WTC11 (cell line): ENCODE measurements at regions not wholly inside any gene's neighbourhood (a gene's known extent, or its start where the extent isn't known, plus 50 kb on each side); places are given as distances from the start of the nearest gene placed in this dataset.

ENCODE experiments used
- ATAC-seq: fragments of 200-7000 bp; cut with Tn5 transposase; 2 replicates; pipeline ENCODE4 v1.10.0; 2021; ENCODE audit warnings: mild to moderate bottlenecking, moderate library complexity
- CTCF ChIA-PET: fragments of 300-600 bp; sonication (Branson Sonifier 250); formaldehyde crosslinking; loops from one replicate; lab custom pipeline; 2021; ENCODE audit warnings: antibody characterized with exemption; lab: Charles Lee
- POLR2A ChIA-PET: fragments of 350-600 bp; sonication (Branson Sonifier 250); formaldehyde crosslinking; loops from one replicate; lab custom pipeline; 2021; ENCODE audit warnings: antibody characterized with exemption; lab: Charles Lee
- DNase-seq: peaks from one replicate; pipeline ENCODE4 v3.0.0; 2021; ENCODE audit warnings: low spot score
- H3K27ac Mint-ChIP-seq: 2 replicates; pipeline ENCODE4 v1.8.0; 2021; ENCODE audit warnings: mixed read lengths
- H3K27me3 Mint-ChIP-seq: 2 replicates; pipeline ENCODE4 v1.8.0; 2021; ENCODE audit warnings: low read depth, mild to moderate bottlenecking, moderate library complexity, mixed read lengths
- H3K36me3 Mint-ChIP-seq: 2 replicates; pipeline ENCODE4 v1.8.0; 2021; ENCODE audit warnings: mixed read lengths
- H3K4me1 Mint-ChIP-seq: 2 replicates; pipeline ENCODE4 v1.8.0; 2022; ENCODE audit warnings: mixed read lengths
- H3K4me3 Mint-ChIP-seq: 2 replicates; pipeline ENCODE4 v1.8.0; 2021; ENCODE audit warnings: mild to moderate bottlenecking, moderate library complexity, mixed read lengths
- H3K9me3 Mint-ChIP-seq: 2 replicates; pipeline ENCODE4 v1.8.0; 2021; ENCODE audit warnings: mixed read lengths
- AFF4 ChIP-seq: sonication (generic); formaldehyde crosslinking; IDR thresholded peaks from 2 replicates; pipeline ENCODE4 v1.8.1; 2023; ENCODE audit warnings: mild to moderate bottlenecking, missing genetic modification reagents, borderline replicate concordance
- AR ChIP-seq: fragments of 250-450 bp; sonication (Bioruptor Pico); IDR thresholded peaks from 2 replicates; pipeline ENCODE4 v1.9.0; 2021; ENCODE audit warnings: mild to moderate bottlenecking
- E2F5 ChIP-seq: sonication (generic); formaldehyde crosslinking; IDR thresholded peaks from 2 replicates; pipeline ENCODE4 v1.8.1; 2022; ENCODE audit warnings: mild to moderate bottlenecking, moderate library complexity, missing genetic modification reagents
- GABPB1 ChIP-seq: sonication (generic); formaldehyde crosslinking; IDR thresholded peaks from 2 replicates; pipeline ENCODE4 v1.8.1; 2023; ENCODE audit warnings: mild to moderate bottlenecking, missing genetic modification reagents
- GRHL2 ChIP-seq: fragments of 250-450 bp; sonication (Bioruptor Pico); IDR thresholded peaks from 2 replicates; pipeline ENCODE4 v1.8.0; 2022; ENCODE audit warnings: mild to moderate bottlenecking, moderate library complexity; ENCODE audit not compliant: insufficient replicate concordance, severe bottlenecking
- NFATC4 ChIP-seq: fragments of 250-450 bp; sonication (Bioruptor Pico); IDR thresholded peaks from 2 replicates; pipeline ENCODE4 v1.9.0; 2021; ENCODE audit warnings: mild to moderate bottlenecking
- NFE2L1 ChIP-seq: sonication (generic); formaldehyde crosslinking; IDR thresholded peaks from 2 replicates; pipeline ENCODE4 v1.8.1; 2023; ENCODE audit warnings: missing genetic modification reagents
- PREB ChIP-seq: sonication (generic); formaldehyde crosslinking; IDR thresholded peaks from 2 replicates; pipeline ENCODE4 v1.8.1; 2022; ENCODE audit warnings: mild to moderate bottlenecking, missing genetic modification reagents, moderate library complexity, borderline replicate concordance
- PRRX2 ChIP-seq: fragments of 250-450 bp; sonication (Bioruptor Pico); IDR thresholded peaks from 2 replicates; pipeline ENCODE4 v1.8.0; 2021; ENCODE audit warnings: mild to moderate bottlenecking
- STAT6 ChIP-seq: sonication (generic); formaldehyde crosslinking; conservative IDR thresholded peaks from 2 replicates; pipeline ENCODE4 v1.8.1; 2023; ENCODE audit warnings: mild to moderate bottlenecking, low read depth, missing genetic modification reagents, moderate library complexity
- TCF7 ChIP-seq: sonication (generic); formaldehyde crosslinking; IDR thresholded peaks from 2 replicates; pipeline ENCODE4 v1.8.0; 2022; ENCODE audit warnings: mild to moderate bottlenecking, low read depth, missing genetic modification reagents, moderate library complexity
- TEAD4 ChIP-seq: sonication (generic); formaldehyde crosslinking; IDR thresholded peaks from 2 replicates; pipeline ENCODE4 v1.8.0; 2022; ENCODE audit warnings: mild to moderate bottlenecking, missing genetic modification reagents
- USF1 ChIP-seq: sonication (generic); formaldehyde crosslinking; IDR thresholded peaks from 2 replicates; pipeline ENCODE4 v1.8.0; 2022; ENCODE audit warnings: mild to moderate bottlenecking, missing genetic modification reagents
- ZNF396 ChIP-seq: fragments of 250-450 bp; sonication (Bioruptor Pico); IDR thresholded peaks from 2 replicates; pipeline ENCODE4 v1.8.0; 2021; ENCODE audit warnings: mild to moderate bottlenecking, moderate library complexity, borderline replicate concordance
- ZNF423 ChIP-seq: fragments of 250-450 bp; sonication (Bioruptor Pico); IDR thresholded peaks from 2 replicates; pipeline ENCODE4 v2.1.2; 2022; ENCODE audit warnings: mild to moderate bottlenecking, moderate library complexity
- ZNF671 ChIP-seq: fragments of 250-450 bp; sonication (Bioruptor Pico); IDR thresholded peaks from 2 replicates; pipeline ENCODE4 v1.8.0; 2021; ENCODE audit warnings: mild to moderate bottlenecking

- ATAC-seq (no peak), DNase-seq (no peak)
- CTCF ChIA-PET, result interaction anchor here (1.0 kb wide), 1 partner anchor 13 kb away, joined by 5 read pairs; no protein-coding TSS in a partner anchor
- Mint-ChIP-seq H3K9me3 (no peaks in the 10 kb centered on the region), H3K4me1 (no peaks in the 10 kb centered on the region), H3K27ac (no peak overlapping the region), H3K27me3 (no peaks in the 10 kb centered on the region), H3K36me3 (no peaks in the 10 kb centered on the region), H3K4me3 (no peak overlapping the region)
- TF ChIP-seq GABPB1 (CRISPR knock-in tag), result no peak
- no peak for TF ChIP-seq STAT6 (CRISPR knock-in tag)
- TF ChIP-seq ZNF671 (CRISPR knock-in tag), result no peak
- no peak for TF ChIP-seq E2F5 (CRISPR knock-in tag)
- no peak for TF ChIP-seq USF1 (CRISPR knock-in tag)
- no peak for TF ChIP-seq NFE2L1 (CRISPR knock-in tag)
- POLR2A ChIA-PET, result no interaction called here
These were observed 340.2 kb downstream of the SLCO4C1 start for GRCh38 chr5:101955891-101956290.

- H3K4me1 Mint-ChIP-seq, result no peaks in the 10 kb centered on the region
- H3K9me3 Mint-ChIP-seq, result no peaks in the 10 kb centered on the region
- H3K36me3 Mint-ChIP-seq, result no peaks in the 10 kb centered on the region
- no peak for TF ChIP-seq NFATC4 (CRISPR knock-in tag)
- no peak for TF ChIP-seq ZNF396 (CRISPR knock-in tag)
- no peak for TF ChIP-seq PRRX2 (CRISPR knock-in tag)
- TF ChIP-seq AR (CRISPR knock-in tag), result no peak
- TF ChIP-seq PREB (CRISPR knock-in tag), result no peak
- TF ChIP-seq TEAD4, result no peak
- TF ChIP-seq USF1 (CRISPR knock-in tag), result no peak
- no peak for TF ChIP-seq NFE2L1 (CRISPR knock-in tag)
- ChIA-PET CTCF (interaction anchor here (1.1 kb wide), 1 partner anchor 27 kb away, joined by 3 read pairs; no protein-coding TSS in a partner anchor), POLR2A (no interaction called here)
- no peak overlapping the region for H3K4me3 Mint-ChIP-seq
- no peak for ATAC-seq
- no peak overlapping the region for H3K27ac Mint-ChIP-seq
- DNase-seq, result no peak
- H3K27me3 Mint-ChIP-seq, result no peaks in the 10 kb centered on the region; the same call in 1 of the 2 replicates
These were observed 346.1 kb downstream of the SLCO4C1 start for GRCh38 chr5:101950019-101950418.

- no peak for ATAC-seq
- peaks cover 3% of the 10 kb centered on the region; the same call in 1 of the 2 replicates for H3K27me3 Mint-ChIP-seq
- CTCF ChIA-PET, result no interaction called here
- TF ChIP-seq ZNF423 (CRISPR knock-in tag), result no peak
- no peak for TF ChIP-seq AFF4
- no peak for TF ChIP-seq TCF7
- no peak for TF ChIP-seq USF1 (CRISPR knock-in tag)
- TF ChIP-seq GRHL2, result no peak
These were observed 347.5 kb downstream of the SLCO4C1 start for GRCh38 chr5:101948615-101949014.

More at GRCh38 chr5:101948615-101949014, 347.5 kb downstream of the SLCO4C1 start:
- no peaks in the 10 kb centered on the region for H3K9me3 Mint-ChIP-seq
- POLR2A ChIA-PET, result no interaction called here
- no peak overlapping the region for H3K27ac Mint-ChIP-seq
- H3K36me3 Mint-ChIP-seq, result no peaks in the 10 kb centered on the region
- H3K4me3 Mint-ChIP-seq, result no peak overlapping the region
- H3K4me1 Mint-ChIP-seq, result peaks cover 5% of the 10 kb centered on the region
- no peak for DNase-seq
